Large intestine (tissue), 3 donors: ENCODE measurements at regions not wholly inside any gene's neighbourhood (a gene's known extent, or its start where the extent isn't known, plus 50 kb on each side); places are given as distances from the start of the nearest gene placed in this dataset.

Experiments
- DNase-seq, 2 donors: peaks; one replicate each; pipeline versions ENCODE4 v3.0.0 to v3.0.0-alpha.2; 2013
- H3K27ac ChIP-seq: one replicate; pipeline ENCODE4 v1.5.1; 2013; ENCODE audit warnings: low read length
- H3K27me3 ChIP-seq: 2 replicates; pipeline ENCODE4 v1.6.1; 2013; ENCODE audit warnings: low read length; ENCODE audit not compliant: control insufficient read depth, insufficient read depth
- H3K36me3 ChIP-seq: 2 replicates; pipeline ENCODE4 v1.6.1; 2013; ENCODE audit warnings: low read length; ENCODE audit not compliant: control insufficient read depth, insufficient read depth
- H3K4me1 ChIP-seq: one replicate; pipeline ENCODE4 v1.6.1; 2013; ENCODE audit warnings: low read length; ENCODE audit not compliant: control insufficient read depth, insufficient read depth
- H3K4me3 ChIP-seq: one replicate; pipeline ENCODE4 v1.5.1; 2013; ENCODE audit warnings: low read length
- H3K9me3 ChIP-seq: one replicate; pipeline ENCODE4 v1.6.1; 2013; ENCODE audit warnings: mild to moderate bottlenecking, low read depth, low read length, moderate library complexity; ENCODE audit not compliant: control insufficient read depth
- WGBS: methylation state at CpG from one replicate; pipeline ENCODE4 v1.1.5; 2013; ENCODE audit warnings: low lambda C conversion rate; ENCODE audit not compliant: insufficient coverage; 5-methylcytosine and 5-hydroxymethylcytosine counted together

GRCh38 chr13:68214691-68215415, 984.7 kb upstream of the PCDH9 start:
- Histone ChIP-seq H3K27me3 (no peaks in the 10 kb centered on the region), H3K27ac (no peak overlapping the region), H3K4me1 (no peaks in the 10 kb centered on the region), H3K9me3 (no peaks in the 10 kb centered on the region), H3K36me3 (no peaks in the 10 kb centered on the region), H3K4me3 (no peak overlapping the region)
- 88% methylated on average over 1 of the region's 5 CpGs for WGBS
- DNase-seq: no peak

- Histone ChIP-seq H3K4me3 (no peak overlapping the region), H3K27me3 (no peaks in the 10 kb centered on the region), H3K27ac (no peak overlapping the region), H3K36me3 (no peaks in the 10 kb centered on the region), H3K4me1 (no peaks in the 10 kb centered on the region), H3K9me3 (no peaks in the 10 kb centered on the region)
- DNase-seq: no peak
- no CpG with 5 or more reads among the region's 2 CpGs for WGBS
Observed at GRCh38 chr13:68199271-68199670, 969.1 kb upstream of the PCDH9 start.

GRCh38 chr13:68190818-68191217, 960.7 kb upstream of the PCDH9 start:
- Histone ChIP-seq H3K9me3 (no peaks in the 10 kb centered on the region), H3K36me3 (no peaks in the 10 kb centered on the region), H3K4me1 (no peaks in the 10 kb centered on the region), H3K27me3 (no peaks in the 10 kb centered on the region), H3K4me3 (no peak overlapping the region), H3K27ac (no peak overlapping the region)
- DNase-seq: no peak
- 100% methylated on average over 2 of the region's 4 CpGs for WGBS

- Histone ChIP-seq H3K4me1 (no peaks in the 10 kb centered on the region), H3K9me3 (no peaks in the 10 kb centered on the region), H3K36me3 (no peaks in the 10 kb centered on the region), H3K4me3 (no peak overlapping the region), H3K27ac (no peak overlapping the region), H3K27me3 (no peaks in the 10 kb centered on the region)
- no CpG with 5 or more reads among the region's 3 CpGs for WGBS
- peak in 1 of 2 donors; percentile 2 for DNase-seq
Observed at GRCh38 chr13:68185444-68186141, 955.5 kb upstream of the PCDH9 start.

- Histone ChIP-seq H3K27me3 (no peaks in the 10 kb centered on the region), H3K9me3 (peaks cover 4% of the 10 kb centered on the region), H3K36me3 (no peaks in the 10 kb centered on the region), H3K27ac (no peak overlapping the region), H3K4me1 (no peaks in the 10 kb centered on the region), H3K4me3 (no peak overlapping the region)
- WGBS: 75% methylated on average over 2 of the region's 2 CpGs
- no peak for DNase-seq
Observed at GRCh38 chr13:68176475-68176874, 946.3 kb upstream of the PCDH9 start.

GRCh38 chr13:68174893-68175292, 944.8 kb upstream of the PCDH9 start:
- Histone ChIP-seq H3K4me1 (no peaks in the 10 kb centered on the region), H3K27ac (no peak overlapping the region), H3K4me3 (no peak overlapping the region), H3K27me3 (no peaks in the 10 kb centered on the region), H3K9me3 (peaks cover 12% of the 10 kb centered on the region), H3K36me3 (no peaks in the 10 kb centered on the region)
- 100% methylated on average over 1 of the region's 2 CpGs for WGBS
- DNase-seq: no peak

DNA sequence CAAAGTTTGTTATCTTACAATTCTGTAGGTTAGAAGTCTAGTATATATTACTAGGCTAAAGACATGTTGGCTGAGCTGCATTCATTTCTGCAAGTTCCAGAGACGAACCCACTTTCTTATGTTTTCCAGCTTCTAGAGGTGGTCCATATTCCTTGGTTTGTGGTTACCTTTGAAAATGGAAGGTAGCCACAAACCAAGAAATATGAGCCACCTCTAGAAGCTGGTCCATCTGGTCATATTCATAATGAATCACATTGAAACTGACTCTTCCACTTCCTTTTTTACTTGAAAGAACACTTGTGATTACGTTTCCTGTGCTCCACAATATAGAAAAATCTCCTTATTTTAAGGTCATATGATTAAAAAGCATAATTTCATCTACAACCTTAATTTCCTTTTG, 943.0 kb upstream of the PCDH9 start:
- no peak overlapping the region for H3K27ac ChIP-seq
- no peak overlapping the region for H3K4me3 ChIP-seq
- DNase-seq: no peak
- no peaks in the 10 kb centered on the region for H3K4me1 ChIP-seq
- WGBS: 60% methylated on average over 1 of the region's 2 CpGs
- no peaks in the 10 kb centered on the region for H3K36me3 ChIP-seq
- H3K27me3 ChIP-seq: no peaks in the 10 kb centered on the region
- peaks cover 8% of the 10 kb centered on the region for H3K9me3 ChIP-seq

- WGBS: no CpG with 5 or more reads among the region's 37 CpGs
- H3K9me3 ChIP-seq: peaks cover 8% of the 10 kb centered on the region
- no peak overlapping the region for H3K4me3 ChIP-seq
- H3K27ac ChIP-seq: no peak overlapping the region
- H3K36me3 ChIP-seq: no peaks in the 10 kb centered on the region
- no peaks in the 10 kb centered on the region for H3K4me1 ChIP-seq
- DNase-seq: no peak
- H3K27me3 ChIP-seq: no peaks in the 10 kb centered on the region
Observed at GRCh38 chr13:68170961-68171360, 940.8 kb upstream of the PCDH9 start.

- Histone ChIP-seq H3K4me1 (no peaks in the 10 kb centered on the region), H3K27me3 (no peaks in the 10 kb centered on the region), H3K9me3 (peaks cover 8% of the 10 kb centered on the region), H3K27ac (no peak overlapping the region), H3K4me3 (no peak overlapping the region), H3K36me3 (no peaks in the 10 kb centered on the region)
- no peak for DNase-seq
Observed at GRCh38 chr13:68168448-68168847, 938.3 kb upstream of the PCDH9 start.

DNA sequence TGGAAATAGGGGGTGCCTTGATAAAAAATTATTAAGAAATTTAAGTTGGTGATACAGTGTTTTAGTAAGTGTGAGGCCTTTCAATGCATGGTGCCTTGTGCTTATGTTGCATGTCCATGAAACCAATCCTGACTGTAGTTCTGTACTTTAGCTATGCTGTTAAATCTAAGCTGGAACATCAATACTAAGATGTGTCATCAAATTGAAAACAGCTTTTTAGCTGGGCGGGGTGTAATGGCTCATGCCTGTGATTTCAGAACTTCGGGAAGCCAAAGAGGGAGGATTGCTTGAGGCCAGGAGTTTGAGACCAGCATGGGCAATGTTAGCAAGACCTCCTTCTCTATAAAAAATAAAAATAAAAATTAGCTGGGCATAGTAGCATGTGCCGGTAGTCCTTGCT, 930.3 kb upstream of the PCDH9 start:
- Histone ChIP-seq H3K27me3 (no peaks in the 10 kb centered on the region), H3K27ac (no peak overlapping the region), H3K9me3 (no peaks in the 10 kb centered on the region), H3K4me3 (no peak overlapping the region), H3K36me3 (no peaks in the 10 kb centered on the region), H3K4me1 (no peaks in the 10 kb centered on the region)
- WGBS: 100% methylated on average over 1 of the region's 3 CpGs
- DNase-seq: no peak

DNA sequence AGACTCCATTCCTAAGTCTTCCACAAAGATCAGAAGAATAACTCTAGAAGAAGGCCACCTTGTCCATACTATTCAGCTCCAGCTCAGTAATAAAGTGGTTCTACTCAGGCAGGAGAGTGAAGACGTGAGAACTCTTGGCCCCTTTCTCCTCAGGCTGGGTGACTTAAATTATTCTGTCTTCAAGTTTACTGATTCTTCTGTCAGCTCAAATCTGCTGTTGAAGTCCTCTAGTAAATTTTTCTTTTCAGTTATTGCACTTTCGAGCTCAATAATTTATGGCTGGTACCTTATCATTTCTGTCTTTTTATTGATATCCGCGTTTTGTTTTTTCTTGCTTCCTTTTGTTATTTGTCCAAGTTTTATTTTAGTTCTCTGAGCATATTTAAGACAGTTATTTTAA, 922.3 kb upstream of the PCDH9 start:
- no peaks in the 10 kb centered on the region for H3K4me1 ChIP-seq
- 93% methylated on average over 4 of the region's 4 CpGs for WGBS
- no peaks in the 10 kb centered on the region for H3K27me3 ChIP-seq
- H3K27ac ChIP-seq: no peak overlapping the region
- H3K4me3 ChIP-seq: no peak overlapping the region
- H3K36me3 ChIP-seq: no peaks in the 10 kb centered on the region
- no peaks in the 10 kb centered on the region for H3K9me3 ChIP-seq
- no peak for DNase-seq
